Caco-2 (cell line): ENCODE measurements at regions not wholly inside any gene's neighbourhood (a gene's known extent, or its start where the extent isn't known, plus 50 kb on each side); places are given as distances from the start of the nearest gene placed in this dataset.

Experiments used
- BruUV-seq: library from RNA; stranded (reverse); fragments of 400-500 nt; replicated peaks from 2 replicates; lab custom pipeline; 2021; lab: Mats Ljungman, UMichigan
- CTCF ChIA-PET: fragments of 300-600 bp; sonication (Branson Sonifier 250); formaldehyde crosslinking; loops from one replicate; lab custom pipeline; 2022; ENCODE audit warnings: antibody characterized with exemption; lab: Charles Lee
- POLR2A ChIA-PET: fragments of 300-600 bp; sonication (Branson Sonifier 250); formaldehyde crosslinking; loops from one replicate; lab custom pipeline; 2022; ENCODE audit warnings: antibody characterized with exemption; lab: Charles Lee
- DNase-seq, 2 experiments: peaks; one replicate each; pipeline versions ENCODE4 v3.0.0 to v3.0.0-alpha.2; 2020 to 2022
- H3K27me3 ChIP-seq: replicated peaks from 2 replicates; pipeline ENCODE4 v1.6.0; 2011; ENCODE audit warnings: low read length; ENCODE audit not compliant: control insufficient read depth, insufficient read depth
- H3K36me3 ChIP-seq: 2 replicates; pipeline ENCODE4 v1.5.1; 2011; ENCODE audit warnings: low read length; ENCODE audit not compliant: control insufficient read depth, insufficient read depth
- H3K4me1 ChIP-seq: fragments of 250-450 bp; sonication (Bioruptor Pico); 2 replicates; pipeline ENCODE4 v1.5.1; 2020; ENCODE audit warnings: mild to moderate bottlenecking
- H3K4me3 ChIP-seq: 2 replicates; pipeline ENCODE4 v1.5.1; 2011; ENCODE audit warnings: low read depth, mild to moderate bottlenecking, control low read depth, low read length
- H3K9me3 ChIP-seq: fragments of 250-450 bp; sonication (Bioruptor Pico); 2 replicates; pipeline ENCODE4 v1.5.1; 2020; ENCODE audit warnings: mild to moderate bottlenecking, moderate library complexity
- H3K27ac Mint-ChIP-seq: one replicate; pipeline ENCODE4 v1.8.0; 2022; ENCODE audit warnings: mixed read lengths; ENCODE audit not compliant: unreplicated experiment
- H3K27me3 Mint-ChIP-seq: one replicate; pipeline ENCODE4 v1.8.0; 2022; ENCODE audit warnings: mixed read lengths; ENCODE audit not compliant: insufficient read depth, unreplicated experiment
- H3K36me3 Mint-ChIP-seq: one replicate; pipeline ENCODE4 v1.8.0; 2022; ENCODE audit warnings: mild to moderate bottlenecking, mixed read lengths; ENCODE audit not compliant: insufficient read depth, unreplicated experiment
- H3K4me1 Mint-ChIP-seq: one replicate; pipeline ENCODE4 v1.8.0; 2022; ENCODE audit warnings: low read depth, mixed read lengths; ENCODE audit not compliant: unreplicated experiment
- H3K4me3 Mint-ChIP-seq: one replicate; pipeline ENCODE4 v1.8.0; 2022; ENCODE audit warnings: mild to moderate bottlenecking, moderate library complexity, mixed read lengths; ENCODE audit not compliant: unreplicated experiment
- H3K9me3 Mint-ChIP-seq: one replicate; pipeline ENCODE4 v1.8.0; 2022; ENCODE audit warnings: mixed read lengths; ENCODE audit not compliant: unreplicated experiment
- intact Hi-C: fragments of 100-400 bp; cut with micrococcal nuclease; formaldehyde crosslinking; loops from one replicate; pipeline ENCODE4 v1.10.0; 2022; ENCODE audit not compliant: unreplicated experiment
- TF ChIP-seq, protein P1 (sequence below), 2 experiments: fragments of 200-600 bp in 1 of 2; IDR thresholded peaks; 1 replicate in 1 of 2; 2 replicates in 1 of 2; pipeline versions ENCODE4 v1.5.1 to v1.8.0; 2011 to 2022; ENCODE audit warnings: antibody characterized with exemption in 1 of 2, control low read depth in 1 of 2, inconsistent platforms in 1 of 2, low read depth in 1 of 2, low read length in 1 of 2, mild to moderate bottlenecking in 1 of 2, moderate library complexity in 1 of 2; ENCODE audit not compliant: insufficient read depth in 1 of 2, severe bottlenecking in 1 of 2, unreplicated experiment in 1 of 2

DNA sequence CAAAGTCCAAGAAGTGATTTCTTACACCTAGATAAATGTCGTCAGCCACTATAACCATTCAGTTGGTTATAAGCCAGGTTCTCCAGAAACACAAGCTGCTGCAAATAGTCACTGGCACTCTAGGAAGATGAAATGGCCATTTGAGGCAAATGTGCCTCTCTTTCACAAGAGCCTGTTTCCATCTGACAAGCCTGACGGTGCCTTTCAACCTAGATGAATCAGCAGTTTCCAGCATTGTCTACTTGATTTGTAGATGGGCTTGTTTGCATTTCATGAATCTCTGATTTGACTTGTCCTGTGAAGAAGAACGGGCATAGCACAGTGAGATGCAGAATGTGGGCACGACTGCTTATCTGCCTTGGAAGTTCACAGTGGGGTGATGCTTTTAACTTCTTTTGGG, 327.2 kb downstream of the LMO7 start:
- intact Hi-C loops, result no loop called here
- no peaks in the 10 kb centered on the region for H3K27me3 ChIP-seq
- DNase-seq, result no peak
- Mint-ChIP-seq H3K27me3 (no peaks in the 10 kb centered on the region), H3K4me3 (no peak overlapping the region), H3K9me3 (no peaks in the 10 kb centered on the region), H3K27ac (no peak overlapping the region), H3K4me1 (peaks cover 9% of the 10 kb centered on the region), H3K36me3 (no peaks in the 10 kb centered on the region)
- no peaks in the 10 kb centered on the region for H3K9me3 ChIP-seq
- ChIA-PET CTCF (no interaction called here), POLR2A (no interaction called here)
- H3K36me3 ChIP-seq, result no peaks in the 10 kb centered on the region
- TF ChIP-seq, protein P1, sequence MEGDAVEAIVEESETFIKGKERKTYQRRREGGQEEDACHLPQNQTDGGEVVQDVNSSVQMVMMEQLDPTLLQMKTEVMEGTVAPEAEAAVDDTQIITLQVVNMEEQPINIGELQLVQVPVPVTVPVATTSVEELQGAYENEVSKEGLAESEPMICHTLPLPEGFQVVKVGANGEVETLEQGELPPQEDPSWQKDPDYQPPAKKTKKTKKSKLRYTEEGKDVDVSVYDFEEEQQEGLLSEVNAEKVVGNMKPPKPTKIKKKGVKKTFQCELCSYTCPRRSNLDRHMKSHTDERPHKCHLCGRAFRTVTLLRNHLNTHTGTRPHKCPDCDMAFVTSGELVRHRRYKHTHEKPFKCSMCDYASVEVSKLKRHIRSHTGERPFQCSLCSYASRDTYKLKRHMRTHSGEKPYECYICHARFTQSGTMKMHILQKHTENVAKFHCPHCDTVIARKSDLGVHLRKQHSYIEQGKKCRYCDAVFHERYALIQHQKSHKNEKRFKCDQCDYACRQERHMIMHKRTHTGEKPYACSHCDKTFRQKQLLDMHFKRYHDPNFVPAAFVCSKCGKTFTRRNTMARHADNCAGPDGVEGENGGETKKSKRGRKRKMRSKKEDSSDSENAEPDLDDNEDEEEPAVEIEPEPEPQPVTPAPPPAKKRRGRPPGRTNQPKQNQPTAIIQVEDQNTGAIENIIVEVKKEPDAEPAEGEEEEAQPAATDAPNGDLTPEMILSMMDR (IDR thresholded peaks at IDR 0.05; ENCODE audit: insufficient read depth in 1 of 2, low read depth in 1 of 2, low read length in 1 of 2, severe bottlenecking in 1 of 2, unreplicated experiment in 1 of 2), result no peak
- peaks cover 5% of the 10 kb centered on the region; the same call in 1 of the 2 replicates for H3K4me1 ChIP-seq
- no peak overlapping the region for H3K4me3 ChIP-seq
- no TSS peak for BruUV-seq

- no peak for DNase-seq
These were observed 325.8 kb downstream of the LMO7 start for GRCh38 chr13:75961911-75962310.

GRCh38 chr13:75960538-75960994, 324.4 kb downstream of the LMO7 start:
- H3K4me1 ChIP-seq, result peaks cover 5% of the 10 kb centered on the region; the same call in 1 of the 2 replicates
- Mint-ChIP-seq H3K4me1 (peaks cover 9% of the 10 kb centered on the region), H3K27me3 (no peaks in the 10 kb centered on the region)

More at GRCh38 chr13:75961911-75962310, 325.8 kb downstream of the LMO7 start:
- Mint-ChIP-seq H3K27me3 (no peaks in the 10 kb centered on the region), H3K27ac (no peak overlapping the region), H3K4me3 (no peak overlapping the region), H3K9me3 (no peaks in the 10 kb centered on the region), H3K36me3 (no peaks in the 10 kb centered on the region), H3K4me1 (peaks cover 9% of the 10 kb centered on the region)
- CTCF ChIA-PET, result no interaction called here
- Histone ChIP-seq H3K4me3 (no peak overlapping the region), H3K9me3 (no peaks in the 10 kb centered on the region), H3K4me1 (peaks cover 5% of the 10 kb centered on the region; the same call in 1 of the 2 replicates), H3K27me3 (no peaks in the 10 kb centered on the region), H3K36me3 (no peaks in the 10 kb centered on the region)
- intact Hi-C loops, result no loop called here
- POLR2A ChIA-PET, result no interaction called here
- no TSS peak for BruUV-seq
- TF ChIP-seq, protein P1 (IDR thresholded peaks at IDR 0.05; ENCODE audit: insufficient read depth in 1 of 2, low read depth in 1 of 2, low read length in 1 of 2, severe bottlenecking in 1 of 2, unreplicated experiment in 1 of 2), result no peak

More at GRCh38 chr13:75960538-75960994, 324.4 kb downstream of the LMO7 start:
- CTCF ChIA-PET, result no interaction called here
- intact Hi-C loops, result no loop called here
- BruUV-seq, result no TSS peak
- no peak for DNase-seq
- Histone ChIP-seq H3K9me3 (no peaks in the 10 kb centered on the region), H3K4me3 (no peak overlapping the region), H3K36me3 (no peaks in the 10 kb centered on the region), H3K27me3 (no peaks in the 10 kb centered on the region)
- TF ChIP-seq, protein P1 (IDR thresholded peaks at IDR 0.05; ENCODE audit: insufficient read depth in 1 of 2, low read depth in 1 of 2, low read length in 1 of 2, severe bottlenecking in 1 of 2, unreplicated experiment in 1 of 2), result no peak
- POLR2A ChIA-PET, result no interaction called here
- no peaks in the 10 kb centered on the region for H3K9me3 Mint-ChIP-seq
- H3K4me3 Mint-ChIP-seq, result no peak overlapping the region
- no peaks in the 10 kb centered on the region for H3K36me3 Mint-ChIP-seq
- no peak overlapping the region for H3K27ac Mint-ChIP-seq
